ENCODE measurements at regions not wholly inside any gene's neighbourhood (a gene's known extent, or its start where the extent isn't known, plus 50 kb on each side); places are given as distances from the start of the nearest gene placed in this dataset.

GRCh38 chr12:69092137-69092536 is 147.2 kb upstream of the CPSF6 start:
- TF ChIP-seq, protein P1, sequence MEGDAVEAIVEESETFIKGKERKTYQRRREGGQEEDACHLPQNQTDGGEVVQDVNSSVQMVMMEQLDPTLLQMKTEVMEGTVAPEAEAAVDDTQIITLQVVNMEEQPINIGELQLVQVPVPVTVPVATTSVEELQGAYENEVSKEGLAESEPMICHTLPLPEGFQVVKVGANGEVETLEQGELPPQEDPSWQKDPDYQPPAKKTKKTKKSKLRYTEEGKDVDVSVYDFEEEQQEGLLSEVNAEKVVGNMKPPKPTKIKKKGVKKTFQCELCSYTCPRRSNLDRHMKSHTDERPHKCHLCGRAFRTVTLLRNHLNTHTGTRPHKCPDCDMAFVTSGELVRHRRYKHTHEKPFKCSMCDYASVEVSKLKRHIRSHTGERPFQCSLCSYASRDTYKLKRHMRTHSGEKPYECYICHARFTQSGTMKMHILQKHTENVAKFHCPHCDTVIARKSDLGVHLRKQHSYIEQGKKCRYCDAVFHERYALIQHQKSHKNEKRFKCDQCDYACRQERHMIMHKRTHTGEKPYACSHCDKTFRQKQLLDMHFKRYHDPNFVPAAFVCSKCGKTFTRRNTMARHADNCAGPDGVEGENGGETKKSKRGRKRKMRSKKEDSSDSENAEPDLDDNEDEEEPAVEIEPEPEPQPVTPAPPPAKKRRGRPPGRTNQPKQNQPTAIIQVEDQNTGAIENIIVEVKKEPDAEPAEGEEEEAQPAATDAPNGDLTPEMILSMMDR (conservative IDR thresholded peaks at IDR 0.05), result no peak
- no peak for TF ChIP-seq EZH2 (IDR thresholded peaks at IDR 0.05; ENCODE audit: low read depth)

Measured in PC-9 (cell line).